ENCODE measurements at regions not wholly inside any gene's neighbourhood (a gene's known extent, or its start where the extent isn't known, plus 50 kb on each side); places are given as distances from the start of the nearest gene placed in this dataset.
A peak's percentile ranks its signal among the peaks of the same experiment; 100 is the strongest.

DNA sequence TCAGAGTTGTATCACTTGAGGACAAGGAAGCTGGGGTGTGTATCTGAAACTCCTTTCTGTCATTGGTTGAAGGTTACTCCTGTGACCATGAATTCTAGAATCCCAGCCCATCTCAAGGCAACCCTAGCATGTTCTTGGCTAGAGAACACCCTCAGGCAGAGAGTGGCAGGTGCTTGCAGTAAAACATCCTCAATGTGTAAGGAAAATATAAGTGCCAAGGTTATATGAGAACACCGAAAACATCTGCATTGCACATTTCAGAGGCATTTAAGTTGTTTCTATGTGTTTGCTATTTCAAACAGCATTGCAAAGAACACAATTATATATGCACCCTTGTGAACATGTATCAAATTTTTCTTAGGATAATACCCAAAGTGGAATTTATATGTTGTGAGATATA lies 471.9 kb downstream of the USP25 start:
- ATAC-seq (ENCODE audit: insufficient read depth, low FRiP score), result no peak
- no peak for DNase-seq
- TF ChIP-seq, protein P1, sequence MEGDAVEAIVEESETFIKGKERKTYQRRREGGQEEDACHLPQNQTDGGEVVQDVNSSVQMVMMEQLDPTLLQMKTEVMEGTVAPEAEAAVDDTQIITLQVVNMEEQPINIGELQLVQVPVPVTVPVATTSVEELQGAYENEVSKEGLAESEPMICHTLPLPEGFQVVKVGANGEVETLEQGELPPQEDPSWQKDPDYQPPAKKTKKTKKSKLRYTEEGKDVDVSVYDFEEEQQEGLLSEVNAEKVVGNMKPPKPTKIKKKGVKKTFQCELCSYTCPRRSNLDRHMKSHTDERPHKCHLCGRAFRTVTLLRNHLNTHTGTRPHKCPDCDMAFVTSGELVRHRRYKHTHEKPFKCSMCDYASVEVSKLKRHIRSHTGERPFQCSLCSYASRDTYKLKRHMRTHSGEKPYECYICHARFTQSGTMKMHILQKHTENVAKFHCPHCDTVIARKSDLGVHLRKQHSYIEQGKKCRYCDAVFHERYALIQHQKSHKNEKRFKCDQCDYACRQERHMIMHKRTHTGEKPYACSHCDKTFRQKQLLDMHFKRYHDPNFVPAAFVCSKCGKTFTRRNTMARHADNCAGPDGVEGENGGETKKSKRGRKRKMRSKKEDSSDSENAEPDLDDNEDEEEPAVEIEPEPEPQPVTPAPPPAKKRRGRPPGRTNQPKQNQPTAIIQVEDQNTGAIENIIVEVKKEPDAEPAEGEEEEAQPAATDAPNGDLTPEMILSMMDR (IDR thresholded peaks at IDR 0.05; ENCODE audit: control extremely low read depth, extremely low read depth), result no peak
- Histone ChIP-seq H3K4me1 (ENCODE audit: control insufficient read depth in 5 of 5, insufficient read depth in 5 of 5, low read length in 5 of 5) (peaks cover 0 to 3% (median 0%) of the 10 kb centered on the region in 5 donors), H3K9me3 (ENCODE audit: control insufficient read depth in 4 of 4, insufficient read depth in 3 of 4, low read length in 3 of 4) (peaks cover 0 to 3% (median 0%) of the 10 kb centered on the region in 4 donors), H3K27me3 (ENCODE audit: control insufficient read depth in 3 of 3, insufficient read depth in 3 of 3, low read length in 2 of 3) (no peaks in the 10 kb centered on the region), H3K27ac (ENCODE audit: low read depth in 1 of 2, low read length in 1 of 2) (no peak overlapping the region), H3K4me3 (no peak overlapping the region), H3K9ac (ENCODE audit: insufficient read depth in 1 of 2, low read length in 2 of 2) (no peak overlapping the region), H3K36me3 (ENCODE audit: control insufficient read depth in 4 of 4, insufficient read depth in 4 of 4, low read length in 4 of 4) (no peaks in the 10 kb centered on the region)
- 95 to 100% methylated on average over 1 of the region's 1 CpG for WGBS, 2 donors

- no peak for DNase-seq
- peaks cover 0 to 3% (median 0%) of the 10 kb centered on the region in 4 donors for H3K9me3 ChIP-seq (ENCODE audit: control insufficient read depth in 4 of 4, insufficient read depth in 3 of 4, low read length in 3 of 4)
Measured at GRCh38 chr21:16205527-16205926, 475.7 kb downstream of the USP25 start.

DNA sequence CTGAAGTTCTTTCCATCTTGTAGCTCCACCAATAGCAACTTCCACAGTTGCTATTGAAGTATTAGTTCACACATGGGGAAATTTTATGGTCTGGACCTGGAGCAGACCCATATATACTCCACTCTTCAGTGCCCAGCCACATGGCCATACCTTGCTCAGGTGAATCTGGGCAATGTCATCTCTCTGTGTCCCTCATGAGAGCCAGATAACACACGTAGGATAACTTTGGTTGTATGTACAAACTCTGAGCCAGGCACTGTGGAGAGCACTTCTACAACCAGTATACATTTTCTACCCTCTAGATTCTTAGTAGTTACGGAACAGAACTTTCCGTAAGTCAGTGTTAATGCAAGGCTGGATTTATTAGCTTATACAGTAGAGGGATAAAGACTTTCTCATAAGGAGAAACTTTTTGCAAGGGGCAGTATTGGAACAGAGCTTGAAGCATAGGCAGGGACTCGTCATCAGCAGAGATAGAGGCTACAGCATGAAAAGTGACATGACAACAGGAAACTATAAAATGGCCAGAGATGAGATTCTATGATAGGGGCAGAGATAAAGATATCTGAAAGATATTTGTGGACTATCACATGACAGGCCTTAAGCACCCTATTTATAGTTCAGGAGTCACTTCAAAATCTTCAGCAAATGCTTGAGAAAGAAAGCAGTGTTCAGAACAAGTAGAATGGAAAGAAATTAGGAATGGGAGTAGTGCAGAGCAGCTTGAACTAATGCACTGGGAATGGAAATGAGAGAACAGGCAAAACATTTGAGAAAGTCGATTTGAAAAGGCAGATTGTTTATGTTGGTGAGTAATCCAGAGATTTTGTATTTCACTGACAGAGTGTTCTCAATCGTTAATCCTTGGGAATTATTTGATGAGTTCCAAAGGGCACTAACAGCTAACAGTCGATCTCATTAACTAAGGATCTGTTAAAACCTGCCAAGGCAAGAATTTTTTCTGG lies 481.8 kb downstream of the USP25 start:
- Histone ChIP-seq H3K27ac (ENCODE audit: low read depth in 1 of 2, low read length in 1 of 2) (peak overlapping the region in 1 of 2 donors; percentile 33), H3K36me3 (ENCODE audit: control insufficient read depth in 4 of 4, insufficient read depth in 4 of 4, low read length in 4 of 4) (no peaks in the 10 kb centered on the region), H3K4me3 (no peak overlapping the region), H3K9ac (ENCODE audit: insufficient read depth in 1 of 2, low read length in 2 of 2) (no peak overlapping the region), H3K4me1 (ENCODE audit: control insufficient read depth in 5 of 5, insufficient read depth in 5 of 5, low read length in 5 of 5) (peaks cover 0 to 9% (median 0%) of the 10 kb centered on the region in 5 donors), H3K27me3 (ENCODE audit: control insufficient read depth in 3 of 3, insufficient read depth in 3 of 3, low read length in 2 of 3) (no peaks in the 10 kb centered on the region), H3K9me3 (ENCODE audit: control insufficient read depth in 4 of 4, insufficient read depth in 3 of 4, low read length in 3 of 4) (no peaks in the 10 kb centered on the region)
- DNase-seq (peak in 2 of 3 donors; percentile 18 to 21), ATAC-seq (ENCODE audit: insufficient read depth, low FRiP score) (no peak)
- WGBS, 2 donors, result 70 to 79% methylated on average over 7 of the region's 7 CpGs
- TF ChIP-seq, protein P1 (IDR thresholded peaks at IDR 0.05; ENCODE audit: control extremely low read depth, extremely low read depth), result no peak

More at GRCh38 chr21:16205527-16205926, 475.7 kb downstream of the USP25 start:
- TF ChIP-seq, protein P1 (IDR thresholded peaks at IDR 0.05; ENCODE audit: control extremely low read depth, extremely low read depth), result no peak
- Histone ChIP-seq H3K27ac (ENCODE audit: low read depth in 1 of 2, low read length in 1 of 2) (no peak overlapping the region), H3K4me3 (no peak overlapping the region), H3K27me3 (ENCODE audit: control insufficient read depth in 3 of 3, insufficient read depth in 3 of 3, low read length in 2 of 3) (no peaks in the 10 kb centered on the region), H3K9ac (ENCODE audit: insufficient read depth in 1 of 2, low read length in 2 of 2) (no peak overlapping the region), H3K4me1 (ENCODE audit: control insufficient read depth in 5 of 5, insufficient read depth in 5 of 5, low read length in 5 of 5) (no peaks in the 10 kb centered on the region), H3K36me3 (ENCODE audit: control insufficient read depth in 4 of 4, insufficient read depth in 4 of 4, low read length in 4 of 4) (no peaks in the 10 kb centered on the region)
- no peak for ATAC-seq (ENCODE audit: insufficient read depth, low FRiP score)
- WGBS, 2 donors, result 60 to 85% methylated on average over 3 of the region's 3 CpGs

Measured in lung (tissue), 11 donors.